ENCODE measurements at regions not wholly inside any gene's neighbourhood (a gene's known extent, or its start where the extent isn't known, plus 50 kb on each side); places are given as distances from the start of the nearest gene placed in this dataset.
"Not testable (repeated sequence)": the region's sequence is repeated elsewhere in the genome, so short reads cannot be mapped to it uniquely, and the experiment has no call there.

GRCh38 chr9:17882688-17883594 lies 304.1 kb downstream of the SH3GL2 start (continued):
- TF ChIP-seq, protein P1, sequence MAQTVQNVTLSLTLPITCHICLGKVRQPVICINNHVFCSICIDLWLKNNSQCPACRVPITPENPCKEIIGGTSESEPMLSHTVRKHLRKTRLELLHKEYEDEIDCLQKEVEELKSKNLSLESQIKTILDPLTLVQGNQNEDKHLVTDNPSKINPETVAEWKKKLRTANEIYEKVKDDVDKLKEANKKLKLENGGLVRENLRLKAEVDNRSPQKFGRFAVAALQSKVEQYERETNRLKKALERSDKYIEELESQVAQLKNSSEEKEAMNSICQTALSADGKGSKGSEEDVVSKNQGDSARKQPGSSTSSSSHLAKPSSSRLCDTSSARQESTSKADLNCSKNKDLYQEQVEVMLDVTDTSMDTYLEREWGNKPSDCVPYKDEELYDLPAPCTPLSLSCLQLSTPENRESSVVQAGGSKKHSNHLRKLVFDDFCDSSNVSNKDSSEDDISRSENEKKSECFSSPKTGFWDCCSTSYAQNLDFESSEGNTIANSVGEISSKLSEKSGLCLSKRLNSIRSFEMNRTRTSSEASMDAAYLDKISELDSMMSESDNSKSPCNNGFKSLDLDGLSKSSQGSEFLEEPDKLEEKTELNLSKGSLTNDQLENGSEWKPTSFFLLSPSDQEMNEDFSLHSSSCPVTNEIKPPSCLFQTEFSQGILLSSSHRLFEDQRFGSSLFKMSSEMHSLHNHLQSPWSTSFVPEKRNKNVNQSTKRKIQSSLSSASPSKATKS (CRISPR knock-in tag; IDR thresholded peaks at IDR 0.05), result no peak
- TF ChIP-seq, protein P2, sequence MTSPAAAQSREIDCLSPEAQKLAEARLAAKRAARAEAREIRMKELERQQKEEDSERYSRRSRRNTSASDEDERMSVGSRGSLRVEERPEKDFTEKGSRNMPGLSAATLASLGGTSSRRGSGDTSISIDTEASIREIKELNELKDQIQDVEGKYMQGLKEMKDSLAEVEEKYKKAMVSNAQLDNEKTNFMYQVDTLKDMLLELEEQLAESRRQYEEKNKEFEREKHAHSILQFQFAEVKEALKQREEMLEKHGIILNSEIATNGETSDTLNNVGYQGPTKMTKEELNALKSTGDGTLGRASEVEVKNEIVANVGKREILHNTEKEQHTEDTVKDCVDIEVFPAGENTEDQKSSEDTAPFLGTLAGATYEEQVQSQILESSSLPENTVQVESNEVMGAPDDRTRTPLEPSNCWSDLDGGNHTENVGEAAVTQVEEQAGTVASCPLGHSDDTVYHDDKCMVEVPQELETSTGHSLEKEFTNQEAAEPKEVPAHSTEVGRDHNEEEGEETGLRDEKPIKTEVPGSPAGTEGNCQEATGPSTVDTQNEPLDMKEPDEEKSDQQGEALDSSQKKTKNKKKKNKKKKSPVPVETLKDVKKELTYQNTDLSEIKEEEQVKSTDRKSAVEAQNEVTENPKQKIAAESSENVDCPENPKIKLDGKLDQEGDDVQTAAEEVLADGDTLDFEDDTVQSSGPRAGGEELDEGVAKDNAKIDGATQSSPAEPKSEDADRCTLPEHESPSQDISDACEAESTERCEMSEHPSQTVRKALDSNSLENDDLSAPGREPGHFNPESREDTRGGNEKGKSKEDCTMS (CRISPR knock-in tag; conservative IDR thresholded peaks at IDR 0.05), result no peak
- TF ChIP-seq TRAFD1 (CRISPR knock-in tag; IDR thresholded peaks at IDR 0.05; ENCODE audit: borderline replicate concordance), result no peak

- no peaks in the 10 kb centered on the region for H3K27me3 ChIP-seq (ENCODE audit: control insufficient read depth in 1 of 2, insufficient read depth in 2 of 2, low read length in 2 of 2)
- no peak overlapping the region for H3K27ac ChIP-seq (ENCODE audit: extremely low read length, insufficient read depth, low read length)
- H3K4me2 ChIP-seq (ENCODE audit: low read depth, low read length), result no peak overlapping the region
- no peaks in the 10 kb centered on the region for H4K20me1 ChIP-seq (ENCODE audit: insufficient read depth, low read length)
- no peaks in the 10 kb centered on the region for H3K9me3 ChIP-seq (ENCODE audit: low read length)
- no peak overlapping the region for H3K9ac ChIP-seq (ENCODE audit: insufficient read depth, low read depth, low read length)
- TF ChIP-seq, protein P3, sequence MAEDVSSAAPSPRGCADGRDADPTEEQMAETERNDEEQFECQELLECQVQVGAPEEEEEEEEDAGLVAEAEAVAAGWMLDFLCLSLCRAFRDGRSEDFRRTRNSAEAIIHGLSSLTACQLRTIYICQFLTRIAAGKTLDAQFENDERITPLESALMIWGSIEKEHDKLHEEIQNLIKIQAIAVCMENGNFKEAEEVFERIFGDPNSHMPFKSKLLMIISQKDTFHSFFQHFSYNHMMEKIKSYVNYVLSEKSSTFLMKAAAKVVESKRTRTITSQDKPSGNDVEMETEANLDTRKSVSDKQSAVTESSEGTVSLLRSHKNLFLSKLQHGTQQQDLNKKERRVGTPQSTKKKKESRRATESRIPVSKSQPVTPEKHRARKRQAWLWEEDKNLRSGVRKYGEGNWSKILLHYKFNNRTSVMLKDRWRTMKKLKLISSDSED (CRISPR knock-in tag; IDR thresholded peaks at IDR 0.05), result no peak
- no peak for TF ChIP-seq ZNF747 (CRISPR knock-in tag; IDR thresholded peaks at IDR 0.05; ENCODE audit: borderline replicate concordance)
- H3K4me1 ChIP-seq (ENCODE audit: insufficient read depth, low read length), result no peaks in the 10 kb centered on the region
- no peaks in the 10 kb centered on the region for H3K79me2 ChIP-seq (ENCODE audit: insufficient read depth, low read length)
- POLR2A ChIA-PET, result no interaction called here
- CTCF ChIA-PET (ENCODE audit: low intra/inter-chr PET ratio, low total read pairs), result no interaction called here
- H3K36me3 ChIP-seq (replicated peaks in 1 of 2; ENCODE audit: control insufficient read depth in 1 of 2, insufficient read depth in 2 of 2, low read length in 2 of 2), result no peaks in the 10 kb centered on the region
- no peak for DNase-seq (ENCODE audit: low spot score)
- BruUV-seq (replicated peaks), result no TSS peak
- in situ Hi-C loops (cut with HindIII; ENCODE audit: extremely low pct_ligation_motif_present, low pct_unique_long_range_greater_than_20kb), result no loop called here
- no peak for ATAC-seq
- no peak overlapping the region for H2AFZ ChIP-seq (ENCODE audit: low read length)
- no peak overlapping the region for H3K4me3 ChIP-seq (replicated peaks in 1 of 3; ENCODE audit: insufficient read depth in 1 of 3, low read depth in 2 of 3, low read length in 3 of 3)
- intact Hi-C loops (cut with micrococcal nuclease; ENCODE audit: unreplicated experiment), result no loop called here
- FAIRE-seq, result no peak
- 3% methylated on average over 4 of the region's 4 CpGs for WGBS (ENCODE audit: low lambda C conversion rate)
Measured at GRCh38 chr9:17888066-17888465, 309.2 kb downstream of the SH3GL2 start.

GRCh38 chr9:17888964-17889363 lies 310.1 kb downstream of the SH3GL2 start:
- H3K36me3 ChIP-seq (replicated peaks in 1 of 2; ENCODE audit: control insufficient read depth in 1 of 2, insufficient read depth in 2 of 2, low read length in 2 of 2); H3K4me3 ChIP-seq (replicated peaks in 1 of 3; ENCODE audit: insufficient read depth in 1 of 3, low read depth in 2 of 3, low read length in 3 of 3); H2AFZ ChIP-seq (ENCODE audit: low read length); H4K20me1 ChIP-seq (ENCODE audit: insufficient read depth, low read length); BruUV-seq (replicated peaks); FAIRE-seq; H3K27me3 ChIP-seq (ENCODE audit: control insufficient read depth in 1 of 2, insufficient read depth in 2 of 2, low read length in 2 of 2); H3K79me2 ChIP-seq (ENCODE audit: insufficient read depth, low read length); in situ Hi-C loops (cut with HindIII; ENCODE audit: extremely low pct_ligation_motif_present, low pct_unique_long_range_greater_than_20kb); CTCF ChIA-PET (ENCODE audit: low intra/inter-chr PET ratio, low total read pairs); H3K27ac ChIP-seq (ENCODE audit: extremely low read length, insufficient read depth, low read length); H3K4me1 ChIP-seq (ENCODE audit: insufficient read depth, low read length); H3K9ac ChIP-seq (ENCODE audit: insufficient read depth, low read depth, low read length); DNase-seq (ENCODE audit: low spot score); H3K9me3 ChIP-seq (ENCODE audit: low read length); H3K4me2 ChIP-seq (ENCODE audit: low read depth, low read length); POLR2A ChIA-PET; intact Hi-C loops (cut with micrococcal nuclease; ENCODE audit: unreplicated experiment); ATAC-seq: not testable (repeated sequence)
- 0% methylated on average over 1 of the region's 1 CpG for WGBS (ENCODE audit: low lambda C conversion rate)

Data from HepG2 (cell line).